ENCODE measurements at regions not wholly inside any gene's neighbourhood (a gene's known extent, or its start where the extent isn't known, plus 50 kb on each side); places are given as distances from the start of the nearest gene placed in this dataset.

GRCh38 chr6:122145246-122145645, 254.2 kb upstream of the HSF2 start:
- Histone ChIP-seq H3K27ac (ENCODE audit: low read length) (no peak overlapping the region), H3K4me3 (ENCODE audit: low read length) (no peak overlapping the region), H2AFZ (ENCODE audit: low read depth, low read length) (no peak overlapping the region), H3K4me2 (ENCODE audit: low read length) (no peak overlapping the region), H3K9ac (ENCODE audit: low read length) (no peak overlapping the region), H3K9me2 (ENCODE audit: insufficient read depth, low read length) (no peaks in the 10 kb centered on the region), H3K27me3 (ENCODE audit: insufficient read depth, low read depth, low read length) (no peaks in the 10 kb centered on the region), H3K36me3 (ENCODE audit: insufficient read depth, low read length) (no peaks in the 10 kb centered on the region), H3K79me2 (replicated peaks; ENCODE audit: insufficient read depth, low read length) (no peaks in the 10 kb centered on the region), H3K9me3 (ENCODE audit: low read length) (no peaks in the 10 kb centered on the region), H4K20me1 (ENCODE audit: insufficient read depth) (no peaks in the 10 kb centered on the region), H3F3A (ENCODE audit: insufficient read depth, low read length, poor library complexity, severe bottlenecking) (no peaks in the 10 kb centered on the region)
- TF ChIP-seq POLR2AphosphoS5 (IDR thresholded peaks at IDR 0.05) (no peak), MXI1 (conservative IDR thresholded peaks at IDR 0.05; ENCODE audit: poor library complexity, severe bottlenecking) (no peak), EP300 (conservative IDR thresholded peaks at IDR 0.05; ENCODE audit: poor library complexity, severe bottlenecking) (no peak), CTCF (IDR thresholded peaks at IDR 0.05; ENCODE audit: poor library complexity, severe bottlenecking) (no peak), REST (IDR thresholded peaks at IDR 0.05; ENCODE audit: borderline replicate concordance) (no peak), RAD21 (conservative IDR thresholded peaks at IDR 0.05) (no peak), EZH2 (IDR thresholded peaks at IDR 0.05; ENCODE audit: borderline replicate concordance, insufficient read depth, low read length, poor library complexity, severe bottlenecking) (no peak), TAF1 (IDR thresholded peaks at IDR 0.05; ENCODE audit: low read depth) (no peak), SMC3 (conservative IDR thresholded peaks at IDR 0.05; ENCODE audit: poor library complexity) (no peak)

- Histone ChIP-seq H3K9ac (ENCODE audit: low read length) (no peak overlapping the region), H3F3A (ENCODE audit: insufficient read depth, low read length, poor library complexity, severe bottlenecking) (no peaks in the 10 kb centered on the region), H3K27ac (ENCODE audit: low read length) (no peak overlapping the region), H4K20me1 (ENCODE audit: insufficient read depth) (no peaks in the 10 kb centered on the region), H2AFZ (ENCODE audit: low read depth, low read length) (no peak overlapping the region), H3K9me3 (ENCODE audit: low read length) (no peaks in the 10 kb centered on the region), H3K27me3 (ENCODE audit: insufficient read depth, low read depth, low read length) (no peaks in the 10 kb centered on the region), H3K4me3 (ENCODE audit: low read length) (no peak overlapping the region), H3K9me2 (ENCODE audit: insufficient read depth, low read length) (no peaks in the 10 kb centered on the region), H3K79me2 (replicated peaks; ENCODE audit: insufficient read depth, low read length) (no peaks in the 10 kb centered on the region), H3K36me3 (ENCODE audit: insufficient read depth, low read length) (no peaks in the 10 kb centered on the region), H3K4me2 (ENCODE audit: low read length) (no peak overlapping the region)
- TF ChIP-seq EP300 (conservative IDR thresholded peaks at IDR 0.05; ENCODE audit: poor library complexity, severe bottlenecking): no peak
- no peak for TF ChIP-seq MXI1 (conservative IDR thresholded peaks at IDR 0.05; ENCODE audit: poor library complexity, severe bottlenecking)
- no peak for TF ChIP-seq CTCF (IDR thresholded peaks at IDR 0.05; ENCODE audit: poor library complexity, severe bottlenecking)
- TF ChIP-seq SMC3 (conservative IDR thresholded peaks at IDR 0.05; ENCODE audit: poor library complexity): no peak
- no peak for TF ChIP-seq EZH2 (IDR thresholded peaks at IDR 0.05; ENCODE audit: borderline replicate concordance, insufficient read depth, low read length, poor library complexity, severe bottlenecking)
- TF ChIP-seq RAD21 (conservative IDR thresholded peaks at IDR 0.05): no peak
- no peak for TF ChIP-seq TAF1 (IDR thresholded peaks at IDR 0.05; ENCODE audit: low read depth)
- TF ChIP-seq POLR2AphosphoS5 (IDR thresholded peaks at IDR 0.05): no peak
- TF ChIP-seq REST (IDR thresholded peaks at IDR 0.05; ENCODE audit: borderline replicate concordance): no peak
Measured at GRCh38 chr6:122145741-122146240, 253.7 kb upstream of the HSF2 start.
